ENCODE measurements at regions not wholly inside any gene's neighbourhood (a gene's known extent, or its start where the extent isn't known, plus 50 kb on each side); places are given as distances from the start of the nearest gene placed in this dataset.

GRCh38 chr15:57806003-57806402, 99.5 kb downstream of the POLR2M start:
- TF ChIP-seq, protein P1, sequence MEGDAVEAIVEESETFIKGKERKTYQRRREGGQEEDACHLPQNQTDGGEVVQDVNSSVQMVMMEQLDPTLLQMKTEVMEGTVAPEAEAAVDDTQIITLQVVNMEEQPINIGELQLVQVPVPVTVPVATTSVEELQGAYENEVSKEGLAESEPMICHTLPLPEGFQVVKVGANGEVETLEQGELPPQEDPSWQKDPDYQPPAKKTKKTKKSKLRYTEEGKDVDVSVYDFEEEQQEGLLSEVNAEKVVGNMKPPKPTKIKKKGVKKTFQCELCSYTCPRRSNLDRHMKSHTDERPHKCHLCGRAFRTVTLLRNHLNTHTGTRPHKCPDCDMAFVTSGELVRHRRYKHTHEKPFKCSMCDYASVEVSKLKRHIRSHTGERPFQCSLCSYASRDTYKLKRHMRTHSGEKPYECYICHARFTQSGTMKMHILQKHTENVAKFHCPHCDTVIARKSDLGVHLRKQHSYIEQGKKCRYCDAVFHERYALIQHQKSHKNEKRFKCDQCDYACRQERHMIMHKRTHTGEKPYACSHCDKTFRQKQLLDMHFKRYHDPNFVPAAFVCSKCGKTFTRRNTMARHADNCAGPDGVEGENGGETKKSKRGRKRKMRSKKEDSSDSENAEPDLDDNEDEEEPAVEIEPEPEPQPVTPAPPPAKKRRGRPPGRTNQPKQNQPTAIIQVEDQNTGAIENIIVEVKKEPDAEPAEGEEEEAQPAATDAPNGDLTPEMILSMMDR (IDR thresholded peaks at IDR 0.05), result no peak
- TF ChIP-seq REST (IDR thresholded peaks at IDR 0.05; ENCODE audit: low read depth, low read length) (no peak), POLR2AphosphoS5 (IDR thresholded peaks at IDR 0.05; ENCODE audit: low read depth, low read length) (no peak; the same call in 1 of the 2 replicates), YY1 (IDR thresholded peaks at IDR 0.05; ENCODE audit: low read depth) (no peak)

Data from SK-N-SH (cell line).